Mesothelial cell of epicardium (in vitro differentiated cells): ENCODE measurements at regions not wholly inside any gene's neighbourhood (a gene's known extent, or its start where the extent isn't known, plus 50 kb on each side); places are given as distances from the start of the nearest gene placed in this dataset.

Source experiments
- DNase-seq, 2 experiments: peaks; one replicate each; pipeline ENCODE4 v3.0.0; 2021; ENCODE audit warnings: low spot score in 2 of 2; ENCODE audit not compliant: unreplicated experiment in 2 of 2
- H3K27ac Mint-ChIP-seq: 2 replicates; pipeline ENCODE4 v1.8.0; 2021; ENCODE audit warnings: mixed read lengths
- H3K27me3 Mint-ChIP-seq: 2 replicates; pipeline ENCODE4 v1.8.0; 2021; ENCODE audit warnings: low read depth, mixed read lengths
- H3K36me3 Mint-ChIP-seq: 2 replicates; pipeline ENCODE4 v1.8.0; 2021; ENCODE audit warnings: mixed read lengths
- H3K4me1 Mint-ChIP-seq: 2 replicates; pipeline ENCODE4 v1.8.0; 2021; ENCODE audit warnings: mixed read lengths
- H3K4me3 Mint-ChIP-seq: 2 replicates; pipeline ENCODE4 v1.8.0; 2021; ENCODE audit warnings: mild to moderate bottlenecking, moderate library complexity, mixed read lengths
- H3K9me3 Mint-ChIP-seq: 2 replicates; pipeline ENCODE4 v1.8.0; 2021; ENCODE audit warnings: mixed read lengths
- TF ChIP-seq, protein P1 (sequence below): fragments of 200-600 bp; sonication (generic); IDR thresholded peaks from one replicate; pipeline ENCODE4 v1.5.0; 2021; ENCODE audit warnings: antibody characterized with exemption; ENCODE audit not compliant: unreplicated experiment

DNA sequence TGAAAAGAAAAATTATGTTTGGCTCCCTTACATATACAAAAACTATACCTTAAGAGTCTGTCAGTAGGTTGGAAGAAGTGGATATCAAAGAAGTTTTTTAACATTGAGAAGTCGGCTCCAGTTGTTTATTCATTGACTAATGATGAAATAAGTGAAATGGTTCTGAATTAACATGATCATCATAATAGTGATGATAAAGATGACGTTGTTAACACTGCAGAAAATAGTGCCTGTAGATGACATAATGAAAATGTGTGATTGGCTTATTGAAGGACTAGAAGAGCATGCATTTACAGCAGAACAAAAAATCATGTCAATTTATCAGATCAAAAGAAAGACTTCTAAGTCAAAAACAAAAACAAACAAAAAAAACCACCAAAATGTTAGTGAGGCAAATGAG, 1125.4 kb upstream of the NXPH2 start:
- Mint-ChIP-seq H3K4me1 (no peaks in the 10 kb centered on the region), H3K27me3 (no peaks in the 10 kb centered on the region), H3K36me3 (no peaks in the 10 kb centered on the region), H3K27ac (no peak overlapping the region), H3K4me3 (no peak overlapping the region), H3K9me3 (no peaks in the 10 kb centered on the region)
- DNase-seq = no peak
- TF ChIP-seq, protein P1, sequence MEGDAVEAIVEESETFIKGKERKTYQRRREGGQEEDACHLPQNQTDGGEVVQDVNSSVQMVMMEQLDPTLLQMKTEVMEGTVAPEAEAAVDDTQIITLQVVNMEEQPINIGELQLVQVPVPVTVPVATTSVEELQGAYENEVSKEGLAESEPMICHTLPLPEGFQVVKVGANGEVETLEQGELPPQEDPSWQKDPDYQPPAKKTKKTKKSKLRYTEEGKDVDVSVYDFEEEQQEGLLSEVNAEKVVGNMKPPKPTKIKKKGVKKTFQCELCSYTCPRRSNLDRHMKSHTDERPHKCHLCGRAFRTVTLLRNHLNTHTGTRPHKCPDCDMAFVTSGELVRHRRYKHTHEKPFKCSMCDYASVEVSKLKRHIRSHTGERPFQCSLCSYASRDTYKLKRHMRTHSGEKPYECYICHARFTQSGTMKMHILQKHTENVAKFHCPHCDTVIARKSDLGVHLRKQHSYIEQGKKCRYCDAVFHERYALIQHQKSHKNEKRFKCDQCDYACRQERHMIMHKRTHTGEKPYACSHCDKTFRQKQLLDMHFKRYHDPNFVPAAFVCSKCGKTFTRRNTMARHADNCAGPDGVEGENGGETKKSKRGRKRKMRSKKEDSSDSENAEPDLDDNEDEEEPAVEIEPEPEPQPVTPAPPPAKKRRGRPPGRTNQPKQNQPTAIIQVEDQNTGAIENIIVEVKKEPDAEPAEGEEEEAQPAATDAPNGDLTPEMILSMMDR = no peak

DNA sequence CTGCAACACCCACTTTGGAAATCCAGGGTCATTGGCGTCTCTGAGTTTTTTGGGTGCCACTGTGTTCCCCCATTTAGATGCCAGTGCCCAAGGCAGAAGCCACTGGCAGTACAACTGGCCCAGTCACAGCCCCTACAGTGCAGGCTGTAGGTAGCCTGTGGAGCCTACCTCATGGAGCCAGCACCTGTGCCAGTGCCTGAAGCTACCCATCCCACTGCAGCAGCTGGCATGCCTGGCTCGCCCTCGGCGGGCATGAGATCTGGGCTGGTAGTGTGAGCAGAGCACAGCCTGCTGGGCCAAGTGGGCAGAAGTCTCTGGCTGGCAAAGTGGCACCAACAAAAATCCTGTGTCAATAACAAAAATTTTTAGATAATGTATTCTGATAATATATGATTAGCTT, 1111.4 kb upstream of the NXPH2 start:
- H3K36me3 Mint-ChIP-seq = no peaks in the 10 kb centered on the region
- H3K27me3 Mint-ChIP-seq = no peaks in the 10 kb centered on the region
- TF ChIP-seq, protein P1 = no peak
- H3K4me1 Mint-ChIP-seq = no peaks in the 10 kb centered on the region
- H3K9me3 Mint-ChIP-seq = no peaks in the 10 kb centered on the region
- DNase-seq = no peak
- H3K27ac Mint-ChIP-seq = no peak overlapping the region
- no peak overlapping the region for H3K4me3 Mint-ChIP-seq

DNA sequence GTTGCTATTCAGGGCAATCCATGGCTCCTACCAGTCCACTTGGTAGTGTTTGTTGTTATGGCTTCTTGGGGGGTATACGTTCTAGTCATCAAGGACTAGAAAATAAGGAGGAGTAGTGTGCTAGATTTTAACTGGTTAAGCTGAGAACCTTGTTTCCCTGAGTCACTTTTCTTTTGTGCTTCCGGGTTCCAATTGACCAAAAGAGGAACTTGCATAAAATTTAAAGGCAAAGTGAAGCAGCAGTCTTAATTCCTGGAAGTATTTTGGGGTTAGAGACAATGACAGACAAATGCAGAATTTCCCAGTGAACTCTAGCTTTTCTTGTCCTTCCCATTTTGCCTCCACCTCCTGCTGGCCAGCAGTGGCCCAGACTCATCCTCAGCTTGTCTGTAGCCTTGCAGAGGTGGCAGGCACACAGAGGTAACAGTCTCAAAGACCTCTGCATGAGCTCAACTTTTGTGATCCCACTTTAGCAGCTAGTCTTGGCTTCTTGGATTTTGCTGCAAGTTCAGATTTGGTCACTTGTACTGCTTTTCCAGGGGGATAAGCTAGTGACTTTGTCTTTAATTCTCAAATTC, 1105.8 kb upstream of the NXPH2 start:
- no peaks in the 10 kb centered on the region for H3K4me1 Mint-ChIP-seq
- H3K27me3 Mint-ChIP-seq = no peaks in the 10 kb centered on the region
- TF ChIP-seq, protein P1 = no peak
- H3K9me3 Mint-ChIP-seq = no peaks in the 10 kb centered on the region
- no peak for DNase-seq
- H3K4me3 Mint-ChIP-seq = no peak overlapping the region
- H3K27ac Mint-ChIP-seq = no peak overlapping the region
- H3K36me3 Mint-ChIP-seq = no peaks in the 10 kb centered on the region

DNA sequence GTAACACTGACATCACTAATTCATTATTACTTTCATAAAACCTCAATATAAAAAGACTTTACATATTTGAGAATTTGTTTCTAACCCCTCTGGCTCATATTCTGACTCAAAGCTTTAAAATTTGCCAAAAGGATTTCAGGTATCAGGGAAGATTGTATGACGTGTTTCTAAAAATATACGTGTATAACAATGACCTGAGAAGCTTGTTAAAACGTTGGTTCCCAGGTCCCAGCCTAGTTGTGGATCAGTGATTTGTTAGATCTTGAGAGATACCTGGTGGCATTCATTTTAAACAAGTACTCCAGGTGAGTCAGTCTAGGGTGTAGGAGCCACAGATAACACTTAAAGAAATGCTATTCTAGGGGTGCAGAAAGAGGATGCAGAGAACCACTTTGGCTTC, 1096.8 kb upstream of the NXPH2 start:
- H3K9me3 Mint-ChIP-seq = no peaks in the 10 kb centered on the region
- no peak overlapping the region for H3K27ac Mint-ChIP-seq
- no peak overlapping the region for H3K4me3 Mint-ChIP-seq
- TF ChIP-seq, protein P1 = no peak
- DNase-seq = no peak
- H3K4me1 Mint-ChIP-seq = no peaks in the 10 kb centered on the region
- H3K27me3 Mint-ChIP-seq = no peaks in the 10 kb centered on the region
- no peaks in the 10 kb centered on the region for H3K36me3 Mint-ChIP-seq

DNA sequence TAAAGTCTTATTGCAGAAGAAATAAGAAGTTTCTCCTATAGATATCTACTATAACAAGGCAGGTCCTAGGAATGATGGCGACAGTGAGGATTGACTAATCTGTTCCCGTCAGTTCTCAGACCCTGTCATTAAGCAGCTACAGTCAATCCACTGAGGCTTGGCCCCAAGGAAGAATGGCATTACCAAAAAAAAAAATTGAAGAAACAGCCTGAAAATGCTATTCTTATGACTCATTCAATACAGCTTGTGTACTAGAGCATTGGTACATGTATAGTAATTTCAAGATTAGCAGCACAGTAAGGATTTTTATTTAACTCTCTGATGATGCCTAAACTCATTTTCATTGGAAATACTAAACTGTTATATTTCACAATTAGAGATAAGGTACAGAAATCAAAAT, 1096.1 kb upstream of the NXPH2 start:
- Mint-ChIP-seq H3K9me3 (no peaks in the 10 kb centered on the region), H3K36me3 (no peaks in the 10 kb centered on the region), H3K27me3 (no peaks in the 10 kb centered on the region), H3K4me3 (no peak overlapping the region), H3K4me1 (no peaks in the 10 kb centered on the region), H3K27ac (no peak overlapping the region)
- no peak for DNase-seq
- TF ChIP-seq, protein P1 = no peak

DNA sequence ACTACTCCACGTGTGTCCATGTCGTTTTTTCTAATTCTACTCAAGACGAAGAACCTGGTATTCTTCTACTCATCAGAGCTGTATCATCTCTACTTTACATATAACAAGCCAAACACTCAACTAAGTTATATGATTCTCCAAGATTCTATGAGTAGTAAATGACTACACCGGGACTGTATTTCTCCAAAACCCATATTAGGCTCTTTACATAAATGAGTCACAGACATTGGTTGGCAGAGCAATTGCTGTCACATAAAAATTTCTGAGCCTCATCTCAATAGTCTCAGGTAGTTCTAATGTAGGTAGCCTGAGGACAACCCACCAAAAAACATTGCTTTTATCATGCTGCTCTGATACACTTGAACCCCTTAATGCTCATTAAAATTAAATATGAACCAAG, 1092.3 kb upstream of the NXPH2 start:
- Mint-ChIP-seq H3K9me3 (no peaks in the 10 kb centered on the region), H3K27ac (no peak overlapping the region), H3K27me3 (no peaks in the 10 kb centered on the region), H3K4me1 (no peaks in the 10 kb centered on the region), H3K4me3 (no peak overlapping the region), H3K36me3 (no peaks in the 10 kb centered on the region)
- TF ChIP-seq, protein P1 = no peak
- DNase-seq = no peak
